HUES48 (cell line): ENCODE measurements at regions not wholly inside any gene's neighbourhood (a gene's known extent, or its start where the extent isn't known, plus 50 kb on each side); places are given as distances from the start of the nearest gene placed in this dataset.
A peak's percentile ranks its signal among the peaks of the same experiment; 100 is the strongest.

ENCODE experiments used
- H3K27ac ChIP-seq: one replicate; pipeline ENCODE4 v1.7.0; 2013; ENCODE audit warnings: low read depth, low read length, inconsistent platforms
- H3K27me3 ChIP-seq: 2 replicates; pipeline ENCODE4 v1.6.1; 2013; ENCODE audit warnings: mild to moderate bottlenecking, low read length; ENCODE audit not compliant: control insufficient read depth, insufficient read depth
- H3K36me3 ChIP-seq: 2 replicates; pipeline ENCODE4 v1.6.1; 2013; ENCODE audit warnings: low read length; ENCODE audit not compliant: control insufficient read depth, insufficient read depth
- H3K4me1 ChIP-seq: 2 replicates; pipeline ENCODE4 v1.6.1; 2013; ENCODE audit warnings: mild to moderate bottlenecking, low read length; ENCODE audit not compliant: control insufficient read depth, insufficient read depth
- H3K4me3 ChIP-seq: 2 replicates; pipeline ENCODE4 v1.5.1; 2013; ENCODE audit warnings: mild to moderate bottlenecking, low read depth, low read length
- H3K9ac ChIP-seq: 2 replicates; pipeline ENCODE4 v1.6.1; 2013; ENCODE audit warnings: mild to moderate bottlenecking, low read depth, low read length, moderate library complexity
- H3K9me3 ChIP-seq: 2 replicates; pipeline ENCODE4 v1.6.1; 2013; ENCODE audit warnings: low read length; ENCODE audit not compliant: control insufficient read depth, insufficient read depth

- Histone ChIP-seq H3K4me1 (no peaks in the 10 kb centered on the region), H3K27ac (no peak overlapping the region), H3K9me3 (no peaks in the 10 kb centered on the region), H3K4me3 (no peak overlapping the region), H3K36me3 (no peaks in the 10 kb centered on the region), H3K9ac (no peak overlapping the region), H3K27me3 (no peaks in the 10 kb centered on the region)
Measured at GRCh38 chr7:106957766-106958165, 86.7 kb upstream of the PRKAR2B start.

GRCh38 chr7:106959753-106960152 is 84.8 kb upstream of the PRKAR2B start:
- Histone ChIP-seq H3K4me1 (peaks cover 6% of the 10 kb centered on the region), H3K4me3 (no peak overlapping the region)

DNA sequence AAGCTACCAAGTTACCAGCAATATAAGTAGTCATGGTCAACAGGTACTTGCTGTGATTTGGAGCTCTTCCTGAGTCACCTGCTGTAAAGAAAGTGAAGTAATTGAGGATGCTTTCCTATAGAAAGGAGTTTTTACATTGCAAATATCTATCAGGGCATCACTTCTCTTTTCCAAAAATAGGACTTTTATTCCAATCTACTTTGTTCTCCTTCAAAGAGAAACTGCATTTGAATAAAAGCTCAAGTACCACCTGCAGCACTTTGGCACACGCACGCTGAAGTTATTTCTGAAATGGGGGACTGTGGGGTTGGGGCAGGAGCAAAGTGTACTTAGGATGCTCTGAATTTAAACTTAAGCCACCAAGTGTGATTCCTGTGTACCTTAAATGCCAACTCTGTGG is 81.8 kb upstream of the PRKAR2B start:
- Histone ChIP-seq H3K9ac (no peak overlapping the region), H3K9me3 (no peaks in the 10 kb centered on the region), H3K4me1 (peaks cover 16% of the 10 kb centered on the region), H3K27ac (no peak overlapping the region), H3K36me3 (no peaks in the 10 kb centered on the region), H3K27me3 (no peaks in the 10 kb centered on the region), H3K4me3 (no peak overlapping the region)

More at GRCh38 chr7:106959753-106960152, 84.8 kb upstream of the PRKAR2B start:
- H3K9ac ChIP-seq, result no peak overlapping the region
- no peak overlapping the region for H3K27ac ChIP-seq
- no peaks in the 10 kb centered on the region for H3K27me3 ChIP-seq
- no peaks in the 10 kb centered on the region for H3K9me3 ChIP-seq
- no peaks in the 10 kb centered on the region for H3K36me3 ChIP-seq

GRCh38 chr7:106964466-106964865 is 80.0 kb upstream of the PRKAR2B start:
- Histone ChIP-seq H3K9ac (no peak overlapping the region), H3K9me3 (no peaks in the 10 kb centered on the region), H3K4me1 (peaks cover 24% of the 10 kb centered on the region), H3K27me3 (no peaks in the 10 kb centered on the region), H3K27ac (no peak overlapping the region), H3K36me3 (no peaks in the 10 kb centered on the region), H3K4me3 (no peak overlapping the region)

- H3K27ac ChIP-seq, result no peak overlapping the region
- no peaks in the 10 kb centered on the region for H3K27me3 ChIP-seq
- no peak overlapping the region for H3K9ac ChIP-seq
- no peaks in the 10 kb centered on the region for H3K36me3 ChIP-seq
- H3K4me3 ChIP-seq, result no peak overlapping the region
- H3K4me1 ChIP-seq, result peaks cover 24% of the 10 kb centered on the region
- no peaks in the 10 kb centered on the region for H3K9me3 ChIP-seq
Measured at GRCh38 chr7:106965108-106965507, 79.4 kb upstream of the PRKAR2B start.

DNA sequence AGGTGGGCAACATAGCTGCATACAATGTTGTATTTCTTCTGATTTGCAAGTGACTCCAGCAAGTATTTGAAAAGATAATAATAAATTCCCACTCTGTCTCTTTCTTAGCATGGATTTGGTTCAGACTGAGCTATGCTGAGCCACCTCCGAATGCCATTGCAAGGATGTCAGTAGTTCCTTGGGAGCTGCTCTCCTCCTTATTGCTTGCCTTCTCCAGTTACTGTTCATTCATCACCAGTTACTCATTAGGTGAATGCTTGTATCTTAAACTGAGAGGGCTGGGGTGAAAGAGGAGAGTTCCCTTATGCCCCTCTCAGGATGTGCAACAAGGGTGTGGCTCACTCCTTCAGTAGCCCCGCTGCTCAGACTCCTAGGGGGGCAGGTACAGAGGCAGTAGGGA is 78.4 kb upstream of the PRKAR2B start:
- H3K4me3 ChIP-seq, result no peak overlapping the region
- H3K4me1 ChIP-seq, result peaks cover 24% of the 10 kb centered on the region
- no peaks in the 10 kb centered on the region for H3K9me3 ChIP-seq
- H3K9ac ChIP-seq, result no peak overlapping the region
- no peak overlapping the region for H3K27ac ChIP-seq
- H3K27me3 ChIP-seq, result no peaks in the 10 kb centered on the region
- H3K36me3 ChIP-seq, result no peaks in the 10 kb centered on the region

DNA sequence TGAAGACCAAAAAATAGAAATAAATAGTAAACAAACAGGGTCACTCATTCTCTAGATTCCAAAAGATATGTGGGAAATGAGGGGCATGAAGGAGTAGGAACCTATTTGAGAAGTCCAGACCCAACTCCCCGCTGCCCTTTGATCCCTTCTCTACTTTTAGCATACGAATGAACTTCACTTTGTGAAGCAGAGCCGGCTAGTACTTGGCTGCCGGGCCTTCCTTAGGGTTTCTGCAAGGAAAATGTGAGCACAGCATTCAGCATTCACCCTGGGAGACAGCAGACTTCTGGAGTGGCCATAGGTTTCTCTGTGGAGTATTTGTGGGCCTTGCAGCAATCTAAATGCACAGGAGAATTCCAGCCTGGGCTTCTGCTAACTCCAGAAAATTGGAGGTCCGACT is 76.3 kb upstream of the PRKAR2B start:
- H3K36me3 ChIP-seq, result no peaks in the 10 kb centered on the region
- no peak overlapping the region for H3K4me3 ChIP-seq
- no peak overlapping the region for H3K9ac ChIP-seq
- no peaks in the 10 kb centered on the region for H3K9me3 ChIP-seq
- H3K27me3 ChIP-seq, result no peaks in the 10 kb centered on the region
- H3K4me1 ChIP-seq, result peaks cover 24% of the 10 kb centered on the region
- peak overlapping the region; percentile 40 for H3K27ac ChIP-seq

DNA sequence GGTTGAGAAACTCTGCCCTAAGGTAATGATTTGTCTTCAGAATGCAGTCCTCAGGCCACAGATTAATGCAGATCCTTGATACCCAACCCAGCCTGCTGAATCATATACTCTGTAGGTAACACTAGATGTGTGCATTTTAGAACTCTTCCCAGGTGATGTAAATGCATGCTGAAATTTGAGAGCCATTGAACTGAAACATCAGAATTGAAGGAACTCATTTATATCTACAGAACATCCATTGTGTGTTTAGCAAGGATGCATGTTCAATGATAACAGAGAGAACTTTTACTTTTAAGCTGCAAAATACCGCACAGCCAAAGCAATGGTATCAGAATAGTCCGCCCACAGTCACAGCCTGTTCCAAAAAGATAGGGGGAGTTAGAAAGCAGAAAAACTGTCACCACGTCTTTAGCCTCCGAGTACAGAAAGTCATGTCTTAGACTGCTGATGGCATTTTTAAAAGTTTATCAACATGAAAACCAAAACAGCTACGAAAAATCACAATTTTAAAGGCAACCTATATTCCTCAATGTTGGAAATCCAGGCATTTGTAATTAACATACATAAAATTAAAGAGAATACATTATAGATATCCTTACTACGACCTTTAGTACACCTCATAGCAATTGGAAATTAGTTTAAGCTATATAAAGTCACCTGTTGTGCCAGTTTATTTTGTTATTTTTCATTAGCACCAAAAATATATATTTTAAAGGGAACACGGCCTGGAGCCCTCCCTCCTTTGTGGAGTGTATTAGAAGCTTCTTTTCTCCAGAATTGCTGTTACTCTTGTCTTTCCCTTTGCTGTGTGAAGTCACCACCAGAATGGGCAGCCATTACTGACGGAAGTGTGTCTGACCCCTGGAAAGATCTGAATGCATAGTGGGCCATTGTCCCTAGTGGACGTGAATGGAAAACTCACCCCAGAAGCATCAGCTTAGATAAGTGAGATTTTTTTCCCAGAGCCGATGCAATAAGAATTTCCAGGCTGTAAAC is 65.8 kb upstream of the PRKAR2B start:
- H3K4me3 ChIP-seq, result no peak overlapping the region
- H3K9me3 ChIP-seq, result no peaks in the 10 kb centered on the region
- no peak overlapping the region for H3K27ac ChIP-seq
- H3K4me1 ChIP-seq, result peaks cover 11% of the 10 kb centered on the region; the same call in 1 of the 2 replicates
- H3K27me3 ChIP-seq, result no peaks in the 10 kb centered on the region
- no peaks in the 10 kb centered on the region for H3K36me3 ChIP-seq
- H3K9ac ChIP-seq, result no peak overlapping the region

DNA sequence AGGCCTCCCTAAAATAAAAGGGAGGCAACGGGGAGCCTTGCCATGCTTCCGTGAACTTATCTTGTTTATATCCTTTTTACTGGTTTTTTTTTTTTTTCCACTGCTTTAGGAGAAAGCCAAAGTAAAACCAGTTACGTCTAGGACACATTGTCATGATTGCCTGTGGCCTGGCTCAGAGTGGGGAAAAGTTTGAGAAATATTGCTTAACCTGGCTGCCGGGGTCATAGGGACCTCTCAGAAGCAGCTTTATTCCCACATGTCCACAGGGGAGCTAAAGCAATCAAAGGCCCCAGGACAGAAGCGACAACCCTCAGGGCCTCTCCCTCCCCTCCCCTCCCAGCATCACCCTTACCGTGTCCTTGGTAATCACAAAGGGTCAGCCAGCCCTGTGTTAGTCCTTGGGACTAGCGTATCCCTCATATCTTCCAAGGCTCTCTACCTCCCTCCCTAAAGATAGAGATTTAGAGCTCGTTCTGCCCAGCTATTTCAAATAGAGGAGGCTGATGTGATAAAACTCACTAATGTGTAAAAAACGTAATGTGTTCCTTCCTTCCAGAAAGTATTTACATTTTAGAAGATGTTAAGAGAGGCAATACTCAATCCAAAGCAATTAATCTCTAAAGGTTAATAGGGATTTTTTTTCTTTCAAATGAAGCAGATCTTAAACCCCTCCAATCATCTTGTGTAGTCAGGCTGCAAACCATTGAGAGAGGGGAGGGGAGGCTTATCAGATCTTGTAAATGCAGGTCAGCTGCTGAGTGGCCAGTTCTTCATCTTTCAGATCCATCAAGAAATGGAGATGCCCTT is 64.8 kb upstream of the PRKAR2B start:
- Histone ChIP-seq H3K9me3 (no peaks in the 10 kb centered on the region), H3K4me1 (peaks cover 11% of the 10 kb centered on the region; the same call in 1 of the 2 replicates), H3K36me3 (no peaks in the 10 kb centered on the region)

GRCh38 chr7:106980358-106980685 is 64.2 kb upstream of the PRKAR2B start:
- no peaks in the 10 kb centered on the region for H3K27me3 ChIP-seq
- H3K9me3 ChIP-seq, result no peaks in the 10 kb centered on the region
- no peak overlapping the region for H3K27ac ChIP-seq
- peaks cover 11% of the 10 kb centered on the region; the same call in 1 of the 2 replicates for H3K4me1 ChIP-seq
- no peaks in the 10 kb centered on the region for H3K36me3 ChIP-seq
- H3K4me3 ChIP-seq, result no peak overlapping the region
- H3K9ac ChIP-seq, result no peak overlapping the region

More for the DNA sequence above, 64.8 kb upstream of the PRKAR2B start:
- no peak overlapping the region for H3K27ac ChIP-seq
- no peak overlapping the region for H3K9ac ChIP-seq
- no peak overlapping the region for H3K4me3 ChIP-seq
- H3K27me3 ChIP-seq, result no peaks in the 10 kb centered on the region

GRCh38 chr7:106982415-106982814 is 62.1 kb upstream of the PRKAR2B start:
- Histone ChIP-seq H3K27me3 (no peaks in the 10 kb centered on the region), H3K4me3 (no peak overlapping the region), H3K4me1 (peaks cover 3% of the 10 kb centered on the region; the same call in 1 of the 2 replicates), H3K27ac (no peak overlapping the region), H3K36me3 (no peaks in the 10 kb centered on the region), H3K9ac (no peak overlapping the region), H3K9me3 (no peaks in the 10 kb centered on the region)
